Endothelial cell (in vitro differentiated cells): ENCODE measurements at regions not wholly inside any gene's neighbourhood (a gene's known extent, or its start where the extent isn't known, plus 50 kb on each side); places are given as distances from the start of the nearest gene placed in this dataset.
"Not testable (repeated sequence)": the region's sequence is repeated elsewhere in the genome, so short reads cannot be mapped to it uniquely, and the experiment has no call there.

Experiments used
- DNase-seq: peaks from one replicate; pipeline ENCODE4 v3.0.0; 2021; ENCODE audit warnings: low spot score
- H3K27ac Mint-ChIP-seq: one replicate; pipeline ENCODE4 v1.8.0; 2021; ENCODE audit warnings: mixed read lengths, inconsistent platforms; ENCODE audit not compliant: unreplicated experiment
- H3K27me3 Mint-ChIP-seq: one replicate; pipeline ENCODE4 v1.8.0; 2021; ENCODE audit warnings: mild to moderate bottlenecking, moderate library complexity, mixed read lengths, inconsistent platforms; ENCODE audit not compliant: unreplicated experiment
- H3K36me3 Mint-ChIP-seq: one replicate; pipeline ENCODE4 v1.8.0; 2021; ENCODE audit warnings: mild to moderate bottlenecking, low read depth, mixed read lengths, inconsistent platforms; ENCODE audit not compliant: unreplicated experiment
- H3K4me1 Mint-ChIP-seq: one replicate; pipeline ENCODE4 v1.8.0; 2021; ENCODE audit warnings: mild to moderate bottlenecking, mixed read lengths, inconsistent platforms; ENCODE audit not compliant: unreplicated experiment
- H3K4me3 Mint-ChIP-seq: one replicate; pipeline ENCODE4 v1.8.0; 2021; ENCODE audit warnings: mild to moderate bottlenecking, mixed read lengths, inconsistent platforms; ENCODE audit not compliant: unreplicated experiment
- H3K9me3 Mint-ChIP-seq: one replicate; pipeline ENCODE4 v1.8.0; 2021; ENCODE audit warnings: mixed read lengths, inconsistent platforms; ENCODE audit not compliant: unreplicated experiment
- CTCF ChIP-seq: fragments of 200-600 bp; sonication (generic); IDR thresholded peaks from one replicate; pipeline ENCODE4 v1.5.0; 2021; ENCODE audit warnings: antibody characterized with exemption; ENCODE audit not compliant: unreplicated experiment

DNA sequence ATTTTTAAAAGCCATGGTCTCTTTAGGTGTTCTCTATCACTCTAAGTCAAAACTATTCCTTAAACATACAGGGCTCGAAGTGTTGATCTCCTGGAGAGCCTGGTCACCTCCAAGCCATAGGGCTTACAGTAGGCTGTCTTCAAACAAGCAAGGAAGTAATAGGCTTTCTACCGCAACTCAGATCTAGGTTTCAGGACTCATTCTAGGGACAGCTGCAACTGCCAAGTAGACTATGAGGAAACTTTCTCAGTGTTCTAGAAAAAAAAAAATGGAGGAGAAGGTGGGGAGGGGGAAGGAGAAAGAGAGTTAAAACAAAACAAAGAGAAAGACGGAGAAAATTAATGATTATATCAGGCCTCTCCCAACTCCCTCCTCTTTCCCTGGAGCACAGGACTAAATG, 106.9 kb upstream of the ETV6 start:
- Mint-ChIP-seq H3K4me3 (no peak overlapping the region), H3K27me3 (peaks cover 5% of the 10 kb centered on the region), H3K27ac (no peak overlapping the region), H3K4me1 (peaks cover 28% of the 10 kb centered on the region), H3K36me3 (no peaks in the 10 kb centered on the region), H3K9me3 (no peaks in the 10 kb centered on the region)
- no peak for DNase-seq
- no peak for TF ChIP-seq CTCF

- H3K4me3 Mint-ChIP-seq, result no peak overlapping the region
Measured at GRCh38 chr12:11543457-11544158, 105.9 kb upstream of the ETV6 start.

DNA sequence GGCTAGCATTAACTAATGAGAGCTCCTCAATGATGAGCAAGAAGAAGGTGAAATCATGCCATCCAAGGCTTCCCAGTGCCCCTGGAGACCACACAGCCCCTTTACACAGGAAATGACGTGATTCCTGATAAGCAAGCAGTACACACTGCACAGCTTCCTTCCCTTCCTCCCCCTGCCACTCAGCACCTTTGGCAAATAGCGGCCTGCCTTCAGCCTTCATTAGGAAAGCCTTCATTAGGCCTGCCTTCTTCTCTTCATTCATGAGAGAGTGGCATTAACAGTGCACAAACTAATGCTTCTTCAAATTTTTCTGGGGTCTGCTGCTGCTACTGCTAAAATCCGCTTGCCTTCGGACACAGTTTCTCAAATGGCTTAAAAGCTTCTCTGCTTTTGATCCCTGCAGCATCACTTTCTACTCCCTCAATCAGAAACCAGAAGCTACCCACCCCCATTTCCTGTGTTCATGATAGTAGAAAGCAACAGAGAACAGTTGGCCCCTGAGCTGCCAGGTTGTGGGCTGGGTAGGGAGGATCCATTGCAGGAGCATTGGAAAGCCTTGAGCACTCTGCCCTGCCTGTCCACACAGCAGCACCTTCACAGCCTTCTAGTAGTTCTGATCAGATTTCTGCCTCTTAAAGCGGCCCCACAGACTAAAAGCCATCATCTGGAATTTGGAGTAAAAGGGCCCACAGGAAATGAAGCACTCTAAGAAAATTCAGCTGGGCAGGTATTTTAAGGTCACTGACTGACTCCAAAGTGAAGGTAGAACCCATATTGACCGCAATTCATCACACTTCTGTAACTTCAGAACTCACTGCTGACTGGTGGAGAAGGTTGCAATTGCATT, 103.8 kb upstream of the ETV6 start:
- Mint-ChIP-seq H3K4me1 (peaks cover 26% of the 10 kb centered on the region), H3K36me3 (no peaks in the 10 kb centered on the region), H3K27ac (peak overlapping the region; percentile 76), H3K27me3 (peaks cover 9% of the 10 kb centered on the region), H3K4me3 (no peak overlapping the region), H3K9me3 (no peaks in the 10 kb centered on the region)
- TF ChIP-seq CTCF, result no peak
- no peak for DNase-seq

More at GRCh38 chr12:11543457-11544158, 105.9 kb upstream of the ETV6 start:
- no peak for DNase-seq
- H3K4me1 Mint-ChIP-seq, result peaks cover 32% of the 10 kb centered on the region
- no peaks in the 10 kb centered on the region for H3K36me3 Mint-ChIP-seq
- peaks cover 9% of the 10 kb centered on the region for H3K27me3 Mint-ChIP-seq
- H3K27ac Mint-ChIP-seq, result no peak overlapping the region
- TF ChIP-seq CTCF, result no peak
- no peaks in the 10 kb centered on the region for H3K9me3 Mint-ChIP-seq

- H3K4me1 Mint-ChIP-seq, result peaks cover 25% of the 10 kb centered on the region
- DNase-seq, H3K9me3 Mint-ChIP-seq, H3K36me3 Mint-ChIP-seq, H3K4me3 Mint-ChIP-seq, H3K27me3 Mint-ChIP-seq, H3K27ac Mint-ChIP-seq: not testable (repeated sequence)
Measured at GRCh38 chr12:11546582-11547270, 102.7 kb upstream of the ETV6 start.

GRCh38 chr12:11547271-11547646, 102.2 kb upstream of the ETV6 start:
- not testable (repeated sequence) for H3K36me3 Mint-ChIP-seq, H3K4me3 Mint-ChIP-seq, H3K9me3 Mint-ChIP-seq, H3K27me3 Mint-ChIP-seq, DNase-seq, H3K27ac Mint-ChIP-seq
- peaks cover 25% of the 10 kb centered on the region for H3K4me1 Mint-ChIP-seq
